Fibroblast of upper back skin (primary cell): ENCODE measurements at regions not wholly inside any gene's neighbourhood (a gene's known extent, or its start where the extent isn't known, plus 50 kb on each side); places are given as distances from the start of the nearest gene placed in this dataset.
"Not testable (repeated sequence)": the region's sequence is repeated elsewhere in the genome, so short reads cannot be mapped to it uniquely, and the experiment has no call there.

Experiments
- DNase-seq: peaks from one replicate; pipeline ENCODE4 v3.0.0-alpha.2; 2013

DNA sequence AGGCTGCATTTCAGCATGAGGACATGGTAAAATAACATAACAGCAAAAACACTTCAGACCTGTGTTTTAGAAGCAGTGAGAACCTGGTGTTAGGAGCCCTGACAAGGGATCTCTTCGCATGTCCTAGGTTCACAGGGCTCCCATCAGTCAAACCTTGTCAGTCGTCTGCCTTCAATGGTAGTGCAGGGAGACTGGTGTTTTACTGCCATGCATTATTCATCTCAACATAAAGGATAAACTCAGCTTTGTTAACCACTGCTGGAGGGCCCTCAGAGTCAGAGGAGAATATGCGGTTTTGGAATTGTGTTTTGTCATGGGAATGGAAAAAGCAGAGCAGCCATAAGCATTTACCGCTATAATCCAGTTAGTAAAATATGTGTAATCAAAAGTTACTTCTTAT is 275.9 kb upstream of the GCFC2 start:
- DNase-seq, result no peak

DNA sequence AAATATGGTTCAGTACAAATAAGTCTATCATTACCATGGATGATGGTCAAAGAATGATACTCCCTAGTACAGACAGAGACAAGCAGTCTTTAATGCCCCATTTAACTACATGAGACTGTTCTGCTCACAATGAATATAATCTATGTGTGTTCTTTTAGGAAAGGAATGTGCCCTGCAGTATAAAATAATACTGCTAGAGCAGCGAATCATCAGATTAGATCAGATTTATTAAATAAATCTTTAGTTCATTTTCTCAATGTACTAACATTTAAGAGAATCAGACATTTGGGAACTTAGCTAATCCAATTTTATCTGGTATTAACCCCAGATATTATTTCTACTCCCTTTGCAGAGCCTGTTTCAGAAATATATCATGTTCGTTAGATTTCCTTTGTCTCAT is 272.0 kb upstream of the GCFC2 start:
- no peak for DNase-seq

DNA sequence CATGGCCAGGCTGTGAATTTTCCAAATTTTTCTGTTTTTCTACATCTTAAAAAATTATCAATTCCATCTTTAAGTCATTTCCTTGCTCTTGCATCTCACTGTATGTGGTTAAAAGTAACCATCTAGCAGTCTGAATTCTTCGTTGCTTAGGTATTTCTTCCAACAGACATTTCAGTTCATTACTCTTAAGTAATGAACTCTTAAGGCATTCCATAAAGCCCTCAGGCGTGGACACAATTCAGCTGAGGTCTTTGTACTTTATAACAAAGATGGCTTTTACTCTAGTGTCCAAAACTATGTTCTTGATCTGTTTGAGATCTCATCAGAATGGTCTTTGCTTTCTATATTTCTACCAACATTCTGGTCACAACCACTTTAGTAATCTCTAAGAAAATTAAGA is 253.9 kb upstream of the GCFC2 start:
- no peak for DNase-seq

DNA sequence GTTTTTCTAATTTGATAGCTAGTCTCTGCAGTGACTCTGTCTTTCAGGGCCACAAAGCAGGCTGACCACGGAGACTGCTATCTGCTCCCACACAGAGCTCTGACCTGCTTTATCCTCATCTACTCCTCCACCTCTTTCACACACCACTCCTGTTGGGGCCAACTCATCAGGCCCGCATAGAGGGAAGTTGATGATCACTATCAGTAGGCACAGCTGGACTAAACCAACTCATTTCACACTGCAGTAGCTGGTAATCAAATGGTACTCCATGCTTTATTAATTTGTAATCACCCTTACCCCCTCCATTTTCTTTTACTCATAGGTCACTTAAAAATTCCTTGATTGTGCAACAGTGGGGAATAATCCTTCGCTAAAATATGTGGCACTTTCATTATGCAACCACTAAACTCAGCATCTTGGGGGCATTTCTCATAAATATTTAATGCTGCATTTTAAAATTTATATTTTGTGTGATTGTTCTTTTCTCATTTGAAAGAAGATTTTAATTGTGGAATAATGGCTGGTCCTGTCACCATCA is 249.8 kb upstream of the GCFC2 start:
- DNase-seq, result no peak

DNA sequence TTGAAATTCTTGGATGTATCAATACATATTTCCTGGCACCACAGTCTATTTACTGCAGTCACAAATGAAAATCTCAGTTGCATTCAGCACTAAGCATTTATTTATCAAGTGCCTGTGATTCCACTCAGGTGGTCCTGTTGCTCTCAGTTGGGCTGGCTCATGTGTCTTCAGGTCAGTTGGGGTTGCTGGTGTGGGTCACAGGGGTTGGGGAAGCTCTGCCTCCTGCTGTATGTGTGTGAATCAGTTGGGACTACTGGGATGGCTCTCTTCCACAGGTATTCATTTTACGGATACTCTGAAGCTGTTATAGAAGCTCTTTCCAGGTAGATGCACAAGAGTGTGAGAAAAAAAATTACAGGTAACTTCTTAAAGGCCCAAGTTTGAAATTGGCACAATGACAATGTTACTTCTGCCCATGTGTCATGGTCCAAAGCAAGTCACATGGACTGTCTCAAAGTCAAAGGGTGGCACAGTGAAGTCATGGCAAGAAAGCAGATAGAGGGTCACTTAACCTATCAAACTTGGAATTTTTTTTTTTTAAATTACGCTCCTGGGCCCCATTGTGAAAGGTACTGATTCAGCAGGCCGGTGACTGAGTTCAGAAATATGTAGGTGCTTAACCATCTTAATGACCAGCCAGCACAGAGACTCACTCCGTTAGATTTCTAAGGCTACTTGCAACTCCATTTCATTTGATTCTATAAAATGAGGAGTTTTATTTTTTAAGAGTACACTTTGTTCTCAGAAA is 249.2 kb upstream of the GCFC2 start:
- DNase-seq, result no peak

DNA sequence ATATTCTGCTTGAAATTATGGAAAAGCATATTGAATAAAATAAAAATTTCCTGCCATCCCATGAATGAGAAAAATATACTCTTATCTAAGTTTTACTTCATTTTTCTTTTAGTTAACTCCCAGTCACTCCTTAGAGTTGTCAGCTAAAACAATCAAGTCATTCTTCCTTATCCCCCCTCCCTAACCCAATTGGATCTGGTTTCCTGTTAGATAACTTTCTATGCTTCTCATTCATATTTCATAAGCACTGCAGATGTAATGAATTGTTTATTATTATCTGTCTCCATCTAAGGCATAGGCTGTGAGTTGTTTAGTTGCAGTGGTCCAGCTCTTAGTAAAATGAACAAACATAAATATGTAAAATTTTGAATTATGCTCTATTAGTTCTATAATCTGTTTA is 244.0 kb upstream of the GCFC2 start:
- no peak for DNase-seq

DNA sequence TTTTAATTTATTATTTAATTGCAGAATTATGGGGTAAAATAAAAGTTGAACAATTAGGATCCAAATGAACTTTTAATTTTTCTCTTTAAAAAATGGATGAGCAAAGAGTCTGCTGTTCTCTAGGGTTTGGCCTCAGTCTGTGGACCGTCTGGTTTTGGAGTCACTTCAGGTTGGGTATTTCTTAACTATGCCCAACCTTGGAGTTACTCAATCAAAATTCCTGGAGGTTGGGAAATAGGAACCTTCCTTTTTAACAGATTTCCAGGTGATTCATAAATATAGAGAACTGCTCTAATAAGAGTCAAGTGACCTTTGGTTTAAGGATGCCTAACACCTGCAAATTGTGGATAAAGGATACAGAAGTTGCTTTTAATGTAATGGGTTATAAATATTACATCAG is 241.5 kb upstream of the GCFC2 start:
- DNase-seq, result no peak

DNA sequence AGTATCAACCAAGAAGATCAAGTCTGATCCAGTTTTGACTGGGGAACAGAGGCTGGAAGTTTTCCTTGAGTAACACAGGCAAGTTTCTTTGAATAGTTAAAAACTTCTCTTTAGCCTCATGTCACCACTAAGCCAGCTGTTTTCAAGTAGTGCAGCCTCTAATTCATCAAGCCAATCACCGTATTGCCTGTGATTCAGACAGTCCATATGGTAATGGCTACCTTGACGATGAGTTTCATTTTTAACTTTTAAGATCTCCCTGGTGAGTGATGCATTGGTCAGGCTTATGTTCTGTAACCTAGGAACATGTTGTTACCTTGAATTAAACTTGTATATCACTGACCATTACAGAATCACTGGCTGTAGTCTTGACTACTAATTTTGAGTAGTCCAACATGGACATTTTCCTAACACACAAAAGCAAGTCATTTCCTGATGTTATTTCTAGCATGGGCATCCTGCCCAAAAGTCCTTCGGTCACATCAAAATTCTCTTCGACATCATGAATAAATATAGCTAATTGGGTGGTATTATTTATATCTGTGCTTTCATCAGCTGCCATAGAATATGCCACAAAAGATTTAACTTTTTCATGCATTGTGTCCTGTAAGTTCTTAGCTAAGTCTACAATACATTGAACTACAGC is 238.8 kb upstream of the GCFC2 start:
- no peak for DNase-seq

DNA sequence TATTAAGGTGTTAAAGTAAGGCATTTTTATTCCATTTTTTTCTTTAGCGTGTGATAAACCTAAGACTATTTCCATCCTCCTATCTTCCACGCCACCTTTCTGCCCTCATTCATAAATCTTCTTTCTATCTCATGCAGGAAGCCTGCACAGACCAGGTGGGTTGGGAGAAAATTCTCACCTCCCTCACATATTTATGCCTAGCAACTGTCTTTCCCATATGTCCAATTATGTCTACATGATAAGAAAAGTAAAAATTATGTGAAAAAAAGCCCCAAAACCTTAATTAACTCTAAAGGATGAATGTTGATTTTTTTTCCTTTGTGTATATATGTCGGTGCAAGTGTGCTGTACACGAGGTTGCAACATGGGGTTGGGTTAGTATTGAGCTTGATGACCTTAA is 225.6 kb upstream of the GCFC2 start:
- no peak for DNase-seq

DNA sequence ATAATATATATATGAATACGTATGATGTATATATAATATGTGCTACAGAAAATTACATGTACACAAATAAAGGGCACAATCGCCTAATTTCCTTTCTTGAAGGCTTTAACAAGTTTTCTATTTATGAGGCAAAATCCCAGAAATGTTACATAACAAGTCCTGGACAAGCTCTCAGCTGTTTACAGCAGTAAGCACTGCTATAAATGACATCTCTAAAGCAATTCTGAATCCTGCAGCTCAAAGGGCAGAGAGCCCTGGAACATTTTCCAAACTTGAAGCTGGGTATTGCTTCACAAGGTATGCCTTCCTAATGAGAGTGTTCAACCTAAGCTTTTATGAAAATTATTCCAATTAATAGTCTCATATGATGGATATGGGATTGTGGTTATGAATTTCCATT is 222.3 kb upstream of the GCFC2 start:
- no peak for DNase-seq

DNA sequence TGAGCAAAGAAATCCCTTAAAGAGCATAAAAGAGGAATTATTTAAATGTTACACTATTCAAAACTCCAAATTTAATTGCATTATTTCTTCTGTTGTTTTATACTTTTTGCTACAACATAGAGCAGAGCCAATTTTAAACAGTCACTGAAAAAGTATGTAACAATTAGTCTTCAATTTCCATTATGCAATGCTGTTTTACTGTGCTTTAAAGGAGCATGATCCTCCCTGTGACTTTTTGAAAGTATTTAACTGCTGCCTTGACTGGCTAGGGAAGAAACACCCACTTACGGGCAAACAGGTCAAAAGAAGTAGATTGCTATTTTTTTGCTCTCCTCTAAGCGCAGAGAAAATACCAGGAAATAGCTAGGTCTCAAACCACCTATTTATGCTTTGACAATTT is 217.4 kb upstream of the GCFC2 start:
- DNase-seq, result no peak

DNA sequence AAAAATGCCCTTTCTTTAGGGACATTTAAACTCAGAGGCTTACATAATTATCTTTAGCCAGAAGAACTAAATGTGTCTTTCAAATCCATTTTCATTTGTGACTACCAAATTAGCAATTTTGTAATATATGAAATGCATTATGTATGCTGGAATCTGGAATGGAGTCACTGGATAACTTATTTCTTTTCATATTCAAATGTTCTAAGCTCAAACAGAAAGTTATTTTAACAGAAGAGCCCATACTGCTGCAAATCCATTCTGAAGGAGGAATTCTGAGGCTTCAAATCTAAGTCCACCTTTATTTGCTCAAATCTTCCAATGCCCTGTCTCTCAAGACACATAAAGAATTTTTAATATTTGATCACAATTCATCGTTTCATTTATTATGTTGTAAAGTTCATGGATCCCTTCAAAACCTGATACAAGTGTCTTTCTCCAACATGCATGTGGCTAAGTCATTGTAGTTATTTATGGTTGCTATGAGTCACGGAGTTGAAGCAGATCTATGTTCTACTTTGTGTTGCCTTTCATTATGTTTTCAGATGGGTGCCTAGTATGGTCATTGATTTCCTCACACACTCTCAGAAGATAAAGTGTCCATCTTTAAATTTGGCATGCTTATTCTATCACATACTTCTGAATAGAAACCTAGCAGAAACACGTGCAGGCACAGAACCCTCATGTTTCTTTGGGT is 214.8 kb upstream of the GCFC2 start:
- no peak for DNase-seq

DNA sequence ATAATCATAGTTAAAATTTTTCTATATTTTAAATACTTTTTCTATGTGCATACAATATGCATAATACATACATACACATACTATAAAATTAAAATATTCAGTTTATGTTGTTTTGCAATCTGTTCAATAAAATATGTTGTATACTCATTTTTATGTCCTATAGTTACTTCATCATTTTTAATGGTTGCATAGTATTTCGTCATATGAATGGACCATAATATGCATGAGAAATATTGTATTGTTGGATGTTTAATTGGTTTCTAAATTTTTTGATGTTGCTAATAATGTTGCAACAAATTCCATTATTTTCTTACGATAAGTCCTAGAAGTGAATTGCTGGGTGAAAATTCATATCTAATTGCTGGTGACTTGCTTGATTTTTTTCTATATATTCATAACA is 211.5 kb upstream of the GCFC2 start:
- DNase-seq, result no peak

DNA sequence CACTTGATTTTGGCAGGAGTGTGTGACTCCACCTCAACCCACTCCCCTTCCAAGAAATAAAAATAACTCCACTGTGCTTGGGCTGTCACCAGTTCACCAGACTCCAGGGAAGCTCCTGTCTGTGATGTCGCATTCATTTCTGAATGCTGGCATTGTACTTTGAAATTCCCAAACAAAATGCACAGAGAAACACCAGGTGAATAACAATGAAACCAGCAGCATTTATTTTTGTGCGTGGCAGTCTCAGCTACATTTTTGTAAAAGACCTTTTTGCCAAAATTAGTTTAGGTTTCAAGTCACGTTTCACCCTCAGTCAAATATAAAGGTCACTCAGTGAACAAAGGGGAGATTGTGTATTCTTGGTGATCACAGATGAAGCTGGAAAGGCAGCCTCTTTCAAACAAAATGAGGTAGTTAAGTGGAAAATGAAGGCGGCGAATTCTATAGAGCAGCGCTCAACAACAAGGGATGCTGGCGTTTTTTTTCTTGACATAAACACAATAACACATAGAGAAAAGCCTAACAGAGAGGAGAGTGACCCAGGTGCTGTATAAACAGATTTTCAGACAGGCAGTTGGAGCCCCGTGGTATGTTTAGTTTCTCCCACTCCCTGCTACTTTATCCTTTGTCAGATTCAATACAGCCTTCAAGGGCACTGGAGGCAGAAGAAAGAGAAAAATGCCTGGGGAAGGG is 210.3 kb upstream of the GCFC2 start:
- no peak for DNase-seq

DNA sequence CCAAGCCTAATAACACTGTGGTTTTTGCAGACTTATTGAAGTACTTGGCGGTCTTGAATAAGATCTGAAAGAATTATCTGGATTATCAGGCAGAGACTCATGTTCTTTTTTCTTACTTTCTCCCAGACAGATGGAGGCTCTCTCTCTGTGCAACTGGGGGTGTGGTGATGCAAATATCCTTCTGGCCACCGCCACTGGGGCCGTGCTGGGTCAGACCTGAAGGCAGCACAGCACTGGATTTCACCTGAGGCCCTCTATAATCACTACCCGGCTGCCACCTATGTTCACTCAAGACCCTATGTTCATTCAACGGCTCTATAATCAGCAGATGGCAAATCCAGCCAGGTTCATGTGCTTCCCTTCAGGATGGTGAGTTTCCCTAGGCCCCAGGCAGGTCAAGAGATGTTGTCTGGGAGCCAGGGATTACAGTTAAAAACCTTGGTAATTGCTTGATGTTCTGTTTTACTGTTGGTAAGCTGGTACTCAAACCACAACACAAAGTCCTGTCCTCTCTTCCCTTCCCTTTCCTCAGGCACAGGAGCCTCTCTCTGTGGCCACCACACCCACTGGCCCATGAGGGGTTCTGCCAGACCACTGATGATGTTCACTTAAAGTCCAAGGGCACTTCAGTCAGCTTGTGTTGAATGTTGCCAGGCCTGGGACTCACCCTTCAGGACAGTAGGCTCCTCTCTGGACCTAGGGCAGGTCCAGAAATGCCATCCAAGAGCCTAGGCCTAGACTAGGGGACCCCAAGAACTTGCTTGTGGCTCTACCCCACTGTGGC is 205.3 kb upstream of the GCFC2 start:
- DNase-seq, result no peak

DNA sequence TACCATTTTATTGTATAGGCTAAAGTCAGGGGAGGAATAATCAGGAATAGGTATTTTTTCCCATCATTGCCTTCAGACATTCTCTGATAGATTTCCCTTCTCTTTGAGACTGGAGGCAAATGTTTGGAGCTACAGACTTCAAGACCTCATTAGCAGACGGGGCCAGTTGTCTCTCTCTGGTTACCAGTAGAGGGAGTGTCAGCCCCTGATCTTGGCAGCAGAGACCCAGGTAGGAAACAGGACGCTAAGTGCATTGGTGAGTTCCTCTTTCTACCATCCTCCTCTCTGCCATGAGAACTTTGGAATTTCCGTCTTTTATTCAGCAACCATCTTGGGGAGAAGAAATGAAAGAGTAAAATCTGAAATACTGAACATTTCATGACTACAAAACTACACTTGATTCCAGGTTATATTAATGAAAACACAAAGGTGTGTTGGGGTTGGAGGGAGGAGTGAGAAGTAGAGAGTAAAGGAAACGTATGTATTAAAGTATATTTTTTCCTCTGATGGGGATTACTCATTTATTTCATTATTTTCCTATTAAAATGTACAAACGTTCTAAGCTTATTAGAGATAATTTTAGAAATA is 186.2 kb upstream of the GCFC2 start:
- DNase-seq, result no peak

DNA sequence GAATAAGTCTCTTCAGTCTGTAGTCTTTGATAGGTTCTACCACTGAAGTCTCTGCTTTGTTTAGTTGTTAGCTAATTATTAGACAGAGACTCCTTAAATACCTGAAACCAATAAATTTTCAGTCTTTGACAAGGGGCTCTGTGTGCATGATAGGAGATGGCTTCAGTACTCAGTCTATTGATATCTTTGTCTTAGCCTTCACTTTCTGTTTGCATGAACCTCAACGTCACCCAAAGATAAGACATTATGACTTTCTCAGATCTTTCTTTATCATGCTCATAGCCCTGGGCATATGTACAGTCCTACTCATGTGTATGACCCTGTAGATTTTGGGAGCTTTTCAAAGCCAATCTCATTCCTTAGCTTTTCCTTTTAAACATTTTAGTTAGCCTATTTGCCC is 183.5 kb upstream of the GCFC2 start:
- no peak for DNase-seq

DNA sequence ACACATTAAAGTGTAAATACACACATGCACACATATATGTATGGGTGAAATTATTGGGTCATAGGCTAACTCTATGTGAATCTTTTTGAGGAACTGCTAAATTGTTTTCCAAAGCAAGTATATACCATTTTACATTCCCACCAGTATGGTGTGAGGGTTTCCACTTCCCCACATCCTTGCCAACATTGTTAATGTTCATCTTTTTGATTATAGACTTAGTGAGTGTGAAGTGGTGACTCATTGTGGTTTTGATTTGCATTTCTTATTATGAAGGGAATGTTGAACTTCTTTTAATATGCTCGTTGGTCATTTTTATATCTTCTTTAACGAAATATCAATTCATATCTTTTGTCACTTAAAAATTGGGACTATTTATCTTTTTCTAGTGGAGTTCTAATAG is 181.8 kb upstream of the GCFC2 start:
- no peak for DNase-seq

DNA sequence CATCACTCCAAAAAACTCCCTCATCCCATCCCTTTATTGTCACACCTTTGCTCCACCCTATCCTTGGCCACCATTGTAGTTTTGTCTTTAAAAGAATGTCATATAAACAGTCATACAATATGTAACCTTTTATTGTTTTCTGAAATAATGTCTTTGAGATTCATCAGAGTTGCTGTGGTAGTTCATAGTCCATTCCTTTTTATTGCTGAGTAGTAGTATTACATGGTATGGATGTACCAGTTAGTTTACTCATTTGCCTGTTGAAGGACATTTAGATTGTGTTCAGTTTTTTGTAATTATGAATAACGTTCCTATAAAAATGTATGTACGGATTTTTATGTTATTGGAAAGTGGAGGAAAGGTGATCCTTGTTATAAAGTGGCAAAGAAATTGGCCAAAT is 171.8 kb upstream of the GCFC2 start:
- DNase-seq, result no peak

DNA sequence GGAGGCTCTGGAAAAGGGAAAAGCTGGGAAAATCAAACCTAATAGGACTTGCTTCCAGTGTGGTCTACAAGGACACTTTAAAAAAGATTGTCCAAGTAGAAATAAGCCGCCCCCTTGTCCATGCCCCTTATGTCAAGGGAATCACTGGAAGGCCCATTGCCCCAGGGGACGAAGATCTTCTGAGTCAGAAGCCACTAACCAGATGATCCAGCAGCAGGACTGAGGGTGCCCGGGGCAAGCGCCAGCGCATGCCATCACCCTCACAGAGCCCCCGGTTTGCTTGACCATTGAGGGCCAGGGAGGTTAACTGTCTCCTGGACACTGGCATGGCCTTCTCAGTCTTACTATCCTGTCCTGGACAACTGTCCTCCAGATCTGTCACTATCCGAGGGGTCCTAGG is 164.9 kb upstream of the GCFC2 start:
- not testable (repeated sequence) for DNase-seq

DNA sequence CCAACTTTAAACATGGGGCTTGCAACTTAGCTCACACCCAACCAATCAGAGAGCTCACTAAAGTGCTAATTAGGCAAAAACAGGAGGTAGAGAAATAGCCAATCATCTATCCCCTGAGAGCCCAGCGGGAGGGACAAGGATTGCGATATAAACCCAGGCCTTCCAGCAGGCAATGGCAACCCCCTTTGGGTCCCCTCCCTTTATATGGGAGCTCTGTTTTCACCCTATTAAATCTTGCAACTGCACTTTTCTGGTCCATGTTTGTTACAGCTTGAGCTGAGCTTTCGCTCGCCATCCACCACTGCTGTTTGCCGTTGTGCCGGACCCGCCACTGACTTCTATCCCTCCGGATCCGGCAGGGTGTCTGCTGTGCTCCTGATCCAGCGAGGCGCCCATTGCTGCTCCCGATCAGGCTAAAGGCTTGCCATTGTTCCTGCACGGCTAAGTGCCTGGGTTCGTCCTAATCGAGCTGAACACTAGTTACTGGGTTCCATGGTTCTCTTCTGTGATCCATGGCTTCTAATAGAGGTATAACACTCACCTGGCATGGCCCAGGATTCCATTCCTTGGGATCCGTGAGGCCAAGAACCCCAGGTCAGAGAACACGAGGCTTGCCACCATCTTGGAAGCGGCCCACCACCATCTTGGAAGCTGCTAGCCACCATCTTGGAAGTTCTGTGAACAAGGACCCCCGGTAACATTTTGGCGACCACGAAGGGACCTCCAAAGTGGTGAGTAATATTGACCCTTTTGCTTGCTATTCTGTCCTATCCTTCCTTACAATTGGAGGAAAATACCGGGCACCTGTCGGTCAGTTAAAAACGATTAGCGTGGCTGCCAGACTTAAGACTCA is 161.3 kb upstream of the GCFC2 start:
- DNase-seq, result not testable (repeated sequence)
